Suprapubic skin (tissue), 4 donors: ENCODE measurements at regions not wholly inside any gene's neighbourhood (a gene's known extent, or its start where the extent isn't known, plus 50 kb on each side); places are given as distances from the start of the nearest gene placed in this dataset.

Source experiments
- CTCF ChIP-seq, 2 donors: fragments of 200-600 bp in 1 of 2; fragments of 450-650 bp in 1 of 2; sonication (generic) in 1 of 2; IDR thresholded peaks; one replicate each; pipeline ENCODE4 v1.5.1; 2016 to 2019; ENCODE audit warnings: antibody characterized with exemption in 2 of 2, mild to moderate bottlenecking in 1 of 2, moderate library complexity in 1 of 2
- EP300 ChIP-seq: sonication (generic); formaldehyde crosslinking; IDR thresholded peaks from one replicate; pipeline ENCODE4 v1.6.1; 2017; ENCODE audit warnings: antibody characterized with exemption
- POLR2A ChIP-seq, 2 donors: fragments of 450-650 bp; IDR thresholded peaks; one replicate each; pipeline ENCODE4 v1.6.1; 2017; ENCODE audit warnings: antibody characterized with exemption in 2 of 2, mild to moderate bottlenecking in 2 of 2, moderate library complexity in 2 of 2
- POLR2AphosphoS5 ChIP-seq, 3 donors: sonication (generic); formaldehyde crosslinking; IDR thresholded peaks; one replicate each; pipeline ENCODE4 v1.6.1; 2017; ENCODE audit warnings: antibody characterized with exemption in 3 of 3

- TF ChIP-seq POLR2A (IDR thresholded peaks at IDR 0.05): no peak
- no peak for TF ChIP-seq CTCF (IDR thresholded peaks at IDR 0.05)
- TF ChIP-seq EP300: no peak
- TF ChIP-seq POLR2AphosphoS5 (IDR thresholded peaks at IDR 0.05): no peak
Measured at GRCh38 chr18:1481577-1481976, 576.9 kb downstream of the ADCYAP1 start.
